ENCODE measurements at regions not wholly inside any gene's neighbourhood (a gene's known extent, or its start where the extent isn't known, plus 50 kb on each side); places are given as distances from the start of the nearest gene placed in this dataset.
"Not testable (repeated sequence)": the region's sequence is repeated elsewhere in the genome, so short reads cannot be mapped to it uniquely, and the experiment has no call there.

GRCh38 chr2:145386973-145387372 is 867.1 kb upstream of the ZEB2 start:
- no peak for DNase-seq (ENCODE audit: low read depth)

- DNase-seq (ENCODE audit: low read depth) = no peak
Observed at GRCh38 chr2:145383961-145384360, 864.0 kb upstream of the ZEB2 start.

GRCh38 chr2:145380436-145381017 is 860.6 kb upstream of the ZEB2 start:
- no peak for DNase-seq (ENCODE audit: low read depth)

GRCh38 chr2:145379934-145380333 is 860.0 kb upstream of the ZEB2 start:
- DNase-seq (ENCODE audit: low read depth) = no peak

- DNase-seq (ENCODE audit: low read depth) = no peak
Observed at GRCh38 chr2:145374165-145374564, 854.2 kb upstream of the ZEB2 start.

- not testable (repeated sequence) for DNase-seq (ENCODE audit: low read depth)
Observed at GRCh38 chr2:145367334-145367733, 847.4 kb upstream of the ZEB2 start.

- no peak for DNase-seq (ENCODE audit: low read depth)
Observed at GRCh38 chr2:145366341-145366740, 846.4 kb upstream of the ZEB2 start.

- no peak for DNase-seq (ENCODE audit: low read depth)
Observed at GRCh38 chr2:145360129-145360790, 840.3 kb upstream of the ZEB2 start.

- no peak for DNase-seq (ENCODE audit: low read depth)
Observed at GRCh38 chr2:145359561-145359960, 839.6 kb upstream of the ZEB2 start.

- DNase-seq (ENCODE audit: low read depth) = no peak
Observed at GRCh38 chr2:145356056-145356455, 836.1 kb upstream of the ZEB2 start.

- no peak for DNase-seq (ENCODE audit: low read depth)
Observed at GRCh38 chr2:145352484-145352883, 832.6 kb upstream of the ZEB2 start.

- DNase-seq (ENCODE audit: low read depth) = no peak
Observed at GRCh38 chr2:145351864-145352425, 832.0 kb upstream of the ZEB2 start.

GRCh38 chr2:145350011-145350410 is 830.1 kb upstream of the ZEB2 start:
- no peak for DNase-seq (ENCODE audit: low read depth)

GRCh38 chr2:145344076-145344724 is 824.3 kb upstream of the ZEB2 start:
- no peak for DNase-seq (ENCODE audit: low read depth)

- no peak for DNase-seq (ENCODE audit: low read depth)
Observed at GRCh38 chr2:145343287-145343686, 823.4 kb upstream of the ZEB2 start.

- no peak for DNase-seq (ENCODE audit: low read depth)
Observed at GRCh38 chr2:145341536-145341935, 821.6 kb upstream of the ZEB2 start.

- no peak for DNase-seq (ENCODE audit: low read depth)
Observed at GRCh38 chr2:145339646-145340045, 819.7 kb upstream of the ZEB2 start.

- no peak for DNase-seq (ENCODE audit: low read depth)
Observed at GRCh38 chr2:145332210-145332898, 812.4 kb upstream of the ZEB2 start.

- DNase-seq (ENCODE audit: low read depth) = no peak
Observed at GRCh38 chr2:145329971-145330370, 810.1 kb upstream of the ZEB2 start.

- DNase-seq (ENCODE audit: low read depth) = no peak
Observed at GRCh38 chr2:145325485-145325884, 805.6 kb upstream of the ZEB2 start.

- no peak for DNase-seq (ENCODE audit: low read depth)
Observed at GRCh38 chr2:145324748-145325147, 804.8 kb upstream of the ZEB2 start.

- no peak for DNase-seq (ENCODE audit: low read depth)
Observed at GRCh38 chr2:145323512-145323911, 803.6 kb upstream of the ZEB2 start.

- no peak for DNase-seq (ENCODE audit: low read depth)
Observed at GRCh38 chr2:145321344-145321743, 801.4 kb upstream of the ZEB2 start.
